Embryonic facial prominence (tissue), 1 donor: ENCODE measurements at regions not wholly inside any gene's neighbourhood (a gene's known extent, or its start where the extent isn't known, plus 50 kb on each side); places are given as distances from the start of the nearest gene placed in this dataset.
"Not testable (repeated sequence)": the region's sequence is repeated elsewhere in the genome, so short reads cannot be mapped to it uniquely, and the experiment has no call there.

ENCODE experiments used
- DNase-seq: peaks from one replicate; pipeline ENCODE4 v3.0.0-alpha.2; 2016; ENCODE audit errors: extremely low spot score

DNA sequence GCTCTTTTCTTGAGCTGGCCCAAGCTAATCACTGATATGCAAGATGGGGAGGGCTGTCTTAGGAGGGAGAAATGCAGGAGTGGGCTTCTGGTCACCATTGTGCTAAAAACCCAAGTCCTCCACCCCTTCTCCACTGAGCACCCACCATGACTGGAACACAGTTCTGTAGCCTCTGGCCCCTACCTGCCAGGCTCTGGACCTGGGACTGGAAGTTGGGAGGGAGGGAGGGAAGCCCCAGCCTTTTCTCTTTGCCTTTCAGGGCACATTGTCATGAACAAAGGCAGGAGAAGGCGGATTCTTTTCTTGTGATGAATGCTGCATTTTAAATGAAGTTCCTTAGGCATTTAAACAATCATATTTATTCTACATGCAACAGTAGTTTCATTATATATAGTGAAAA is 559.1 kb upstream of the TRPC7 start:
- DNase-seq = no peak

DNA sequence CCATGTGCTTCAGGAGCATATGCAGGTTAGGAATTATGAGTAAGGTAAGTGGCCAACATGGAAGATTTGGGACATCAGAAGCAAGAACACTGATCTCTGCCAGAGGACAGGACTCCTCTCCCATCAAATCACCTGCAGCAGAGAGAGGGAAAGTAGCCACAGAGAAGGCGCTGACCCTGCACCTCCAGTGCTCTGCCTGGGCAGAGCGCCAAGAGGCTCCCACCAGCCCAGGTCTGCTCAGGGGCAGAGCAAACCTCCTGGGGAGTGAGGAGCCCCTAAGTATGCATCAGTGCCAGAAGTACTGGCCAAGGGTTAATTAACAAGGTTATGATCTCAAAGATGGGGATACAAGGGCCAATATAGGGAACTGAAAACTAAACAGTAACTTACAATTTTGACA is 545.3 kb upstream of the TRPC7 start:
- DNase-seq = no peak

DNA sequence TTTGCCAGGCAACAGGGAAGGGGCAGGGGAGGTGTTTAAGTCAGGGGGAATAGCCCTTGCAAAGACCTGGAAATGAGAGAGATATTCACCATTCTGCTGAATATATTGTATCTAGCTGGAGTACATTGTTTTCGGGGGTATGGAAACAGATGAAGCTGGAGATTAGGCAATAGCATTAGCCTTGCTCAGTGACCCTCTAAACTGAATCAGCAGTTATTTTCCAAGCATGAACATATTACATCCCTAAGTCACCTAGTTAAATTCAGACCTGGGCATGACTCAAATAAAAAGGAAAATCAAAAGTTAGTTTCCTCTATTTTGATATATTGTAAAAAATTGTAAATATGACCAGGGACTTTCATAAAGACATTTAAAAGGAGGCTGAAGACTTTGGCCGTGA is 544.6 kb upstream of the TRPC7 start:
- DNase-seq = no peak

DNA sequence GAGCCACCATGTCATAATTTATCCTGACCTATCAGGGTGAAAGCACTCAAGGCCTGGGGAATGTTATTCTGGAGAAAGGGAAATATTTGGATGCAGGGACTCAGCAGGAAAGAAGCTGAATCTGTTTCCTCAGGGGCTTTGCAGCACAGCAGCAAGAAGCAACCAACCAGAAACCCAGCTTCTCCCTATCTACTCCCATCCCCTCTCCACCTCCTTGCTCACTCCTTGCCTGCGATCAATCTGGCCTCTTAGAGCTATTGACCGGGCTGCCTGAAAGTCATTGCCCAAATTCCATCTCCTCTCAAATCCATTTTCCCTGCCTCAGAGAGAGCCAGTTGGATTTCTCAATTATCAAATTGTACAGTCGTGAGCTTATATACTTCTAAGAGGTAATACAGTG is 542.0 kb upstream of the TRPC7 start:
- no peak for DNase-seq

DNA sequence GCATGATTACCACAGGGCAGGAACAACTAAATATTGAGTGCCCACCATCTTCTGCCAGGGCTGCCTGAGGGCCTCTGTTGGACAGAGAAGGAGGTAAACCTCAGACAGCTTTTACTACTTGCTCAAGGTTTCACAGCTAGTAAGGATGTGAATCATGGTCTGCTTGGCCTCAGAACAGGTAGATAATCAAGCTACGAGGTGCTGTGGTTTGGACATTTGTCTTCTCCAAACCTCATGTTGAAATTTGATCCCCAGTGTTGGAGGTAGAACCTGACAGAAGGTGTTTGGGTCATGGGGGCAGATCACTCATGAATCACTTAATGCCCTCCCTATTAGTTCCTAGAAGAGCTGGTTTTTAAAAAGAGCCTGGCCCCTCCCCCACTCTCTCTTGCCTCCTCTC is 541.2 kb upstream of the TRPC7 start:
- DNase-seq = no peak

DNA sequence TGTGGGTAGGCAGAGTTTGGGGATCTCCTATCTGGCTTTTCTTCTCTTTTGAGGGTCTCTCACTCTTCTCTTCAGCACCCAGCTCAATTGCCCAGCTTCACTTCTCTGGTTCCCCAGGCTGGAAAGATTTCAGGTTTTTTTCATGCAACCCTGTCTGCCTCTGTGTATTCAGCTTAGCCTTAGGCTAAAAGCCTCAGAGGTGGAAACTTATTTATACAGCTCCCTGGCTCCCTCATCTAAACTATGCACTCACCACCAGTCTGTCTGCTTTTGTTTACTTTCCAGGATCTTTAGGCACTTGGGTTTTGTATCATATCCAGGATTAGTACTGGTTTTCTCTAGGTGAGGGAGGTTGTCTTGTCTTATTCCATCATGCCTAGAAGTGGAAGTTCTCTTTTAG is 540.2 kb upstream of the TRPC7 start:
- DNase-seq = no peak

DNA sequence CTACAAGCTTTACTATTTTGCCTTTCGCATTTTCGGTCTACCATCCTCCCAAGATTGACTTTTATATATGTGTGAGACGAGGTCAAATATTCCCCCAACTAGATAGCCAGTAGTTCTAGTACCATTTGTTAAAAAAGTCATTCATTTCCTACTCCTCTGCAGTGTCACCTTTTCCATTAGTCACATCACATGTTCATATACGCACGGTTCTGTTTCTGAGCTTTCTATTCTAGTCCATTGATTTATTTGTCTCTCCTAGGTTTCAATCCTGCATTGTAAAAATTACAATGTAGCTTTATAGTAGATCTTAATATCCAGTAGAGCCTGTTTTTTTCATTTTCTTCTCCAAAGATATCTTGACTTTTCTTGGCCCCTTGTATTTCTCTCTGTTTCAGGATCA is 528.7 kb upstream of the TRPC7 start:
- DNase-seq = no peak

DNA sequence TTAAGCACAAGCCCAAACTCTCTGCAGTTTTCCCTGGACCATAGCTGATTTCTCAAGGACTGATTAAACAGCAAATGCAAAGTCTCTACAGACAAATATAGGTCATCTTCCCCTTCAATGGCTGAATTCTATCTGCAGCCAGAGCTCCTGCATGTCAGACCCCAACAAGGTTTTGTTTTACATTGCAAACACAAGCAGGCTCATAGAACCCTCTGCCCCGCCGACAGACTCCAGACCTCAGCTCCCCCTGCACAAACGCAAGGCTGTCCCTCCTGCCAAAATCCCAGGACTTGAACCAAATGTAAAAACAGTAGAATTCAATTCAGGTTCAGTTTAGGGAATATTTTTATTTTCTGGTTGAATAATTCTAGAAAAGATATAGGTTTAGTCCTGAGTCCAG is 526.7 kb upstream of the TRPC7 start:
- DNase-seq = no peak

DNA sequence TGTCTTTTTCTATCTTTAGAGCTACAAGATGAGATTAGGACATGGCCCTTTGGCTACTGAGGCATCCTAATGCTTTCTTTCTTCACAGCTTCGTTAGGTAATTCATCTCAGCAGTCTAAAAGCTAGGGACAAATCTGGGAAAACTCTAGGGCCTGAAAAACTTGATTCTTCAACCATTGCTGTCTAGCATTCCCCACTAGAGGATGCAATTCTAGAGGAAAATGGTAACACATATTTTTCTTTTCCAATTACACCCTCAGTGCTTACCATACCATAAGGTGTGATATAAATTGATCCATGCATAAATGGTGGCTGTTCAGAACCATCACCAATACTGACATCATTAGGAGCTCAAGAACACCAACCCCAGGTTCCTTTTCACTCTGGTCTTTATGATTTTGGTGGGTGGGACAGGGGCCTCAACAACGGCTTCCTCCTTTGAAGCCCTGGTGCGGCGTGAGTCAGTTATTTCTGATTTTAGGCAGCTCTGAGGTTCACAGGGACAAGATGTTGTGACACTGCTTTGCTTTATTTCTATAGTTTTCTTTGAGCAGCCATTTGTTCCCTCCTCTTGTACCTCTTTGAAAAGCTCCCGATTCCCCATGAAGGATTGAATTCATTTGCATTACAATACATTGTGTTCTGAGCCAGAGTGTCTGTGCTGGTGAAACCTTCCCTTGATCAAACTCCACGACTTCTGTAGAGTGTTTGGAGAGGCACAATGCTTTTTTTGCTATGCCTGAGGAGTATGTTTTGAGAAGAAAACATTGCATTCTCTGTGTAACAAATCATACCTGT is 526.0 kb upstream of the TRPC7 start:
- no peak for DNase-seq

DNA sequence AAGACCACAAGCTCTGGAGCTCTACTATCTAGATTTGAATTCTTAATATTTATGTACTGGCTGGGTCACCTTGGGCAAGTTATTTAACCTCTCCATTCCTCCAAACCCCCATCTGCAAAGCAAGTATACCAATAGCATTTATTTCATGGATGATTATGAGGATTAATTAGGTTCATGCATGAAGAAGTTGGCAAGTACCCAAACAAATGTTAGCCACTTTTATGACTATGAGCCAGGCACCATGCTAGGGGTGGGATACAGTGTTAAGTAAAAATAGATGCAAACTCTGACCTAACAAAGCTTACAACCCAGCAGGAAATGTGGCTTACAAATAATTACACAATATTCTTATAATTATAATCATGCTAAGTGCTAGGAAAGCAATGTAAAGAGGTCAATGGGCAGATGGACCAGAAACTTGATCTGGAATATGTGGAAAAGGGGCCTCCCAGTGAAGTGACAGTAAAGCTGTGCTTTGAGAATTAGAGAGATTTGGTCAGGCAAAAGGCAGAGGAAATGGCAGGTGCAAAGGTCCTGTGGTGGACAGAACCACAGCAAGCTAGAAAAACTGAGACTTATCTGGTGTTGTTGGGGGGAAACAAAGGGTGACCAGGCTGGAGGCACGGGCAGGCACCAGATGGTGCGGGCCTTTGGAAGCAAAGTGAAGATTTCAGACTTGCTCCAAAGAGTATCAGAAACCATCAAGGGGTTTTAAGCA is 525.2 kb upstream of the TRPC7 start:
- DNase-seq = no peak

DNA sequence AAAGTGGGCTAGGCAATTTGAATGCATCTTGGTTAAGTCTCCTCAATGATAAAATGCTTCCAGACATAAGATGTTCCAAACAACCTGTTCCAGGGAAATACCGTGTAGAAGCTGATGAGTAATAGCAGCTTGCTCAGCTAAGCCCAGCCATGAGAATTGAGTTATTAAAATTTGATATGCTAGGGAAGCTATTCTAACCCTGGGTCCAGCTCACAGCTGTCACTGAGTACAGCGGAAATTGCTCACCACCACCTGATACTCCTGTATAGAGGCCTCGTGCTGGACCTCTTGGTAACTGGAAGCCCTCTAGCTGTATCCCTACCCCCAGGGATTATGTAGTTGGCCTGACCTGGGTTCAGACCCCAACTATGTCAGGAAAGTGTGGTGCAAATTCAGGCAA is 521.3 kb upstream of the TRPC7 start:
- no peak for DNase-seq

DNA sequence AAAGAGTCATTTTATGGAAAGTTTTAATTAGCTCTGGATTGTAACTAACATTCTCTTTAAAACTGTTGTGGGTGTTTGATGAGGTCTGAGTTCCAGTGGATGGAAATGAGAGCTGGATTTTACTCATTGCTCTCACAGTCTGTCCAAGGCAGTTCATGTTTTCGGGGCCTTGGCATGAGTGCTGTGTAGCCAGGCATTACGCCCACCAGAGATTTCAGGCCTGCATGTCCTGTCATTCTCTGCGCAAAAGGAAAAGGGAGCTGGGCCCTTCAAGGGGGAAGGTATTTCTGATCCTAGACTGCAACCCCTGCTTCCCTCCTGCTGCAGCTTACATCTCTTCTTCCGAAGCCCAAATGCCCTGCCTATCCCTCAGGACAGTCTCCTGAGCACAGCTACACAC is 499.6 kb upstream of the TRPC7 start:
- DNase-seq = no peak

DNA sequence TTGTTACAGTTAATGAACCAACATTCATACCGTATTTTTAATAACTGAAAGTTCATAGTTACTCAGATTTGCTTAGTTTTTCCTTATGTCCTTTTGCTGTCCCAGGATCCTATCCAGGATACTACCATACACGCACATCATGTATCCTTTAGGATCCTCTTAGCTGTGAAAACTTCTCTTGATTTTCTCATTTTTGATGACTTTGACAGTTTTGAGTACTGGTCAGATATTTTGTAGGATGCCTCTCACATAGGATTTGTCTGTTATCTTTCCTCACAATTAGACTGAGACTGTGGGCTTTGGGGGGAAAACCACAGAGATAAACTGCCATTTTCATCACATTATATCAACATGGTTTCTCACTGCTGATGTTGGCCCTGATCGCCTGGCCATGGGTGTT is 491.3 kb upstream of the TRPC7 start:
- DNase-seq = no peak

DNA sequence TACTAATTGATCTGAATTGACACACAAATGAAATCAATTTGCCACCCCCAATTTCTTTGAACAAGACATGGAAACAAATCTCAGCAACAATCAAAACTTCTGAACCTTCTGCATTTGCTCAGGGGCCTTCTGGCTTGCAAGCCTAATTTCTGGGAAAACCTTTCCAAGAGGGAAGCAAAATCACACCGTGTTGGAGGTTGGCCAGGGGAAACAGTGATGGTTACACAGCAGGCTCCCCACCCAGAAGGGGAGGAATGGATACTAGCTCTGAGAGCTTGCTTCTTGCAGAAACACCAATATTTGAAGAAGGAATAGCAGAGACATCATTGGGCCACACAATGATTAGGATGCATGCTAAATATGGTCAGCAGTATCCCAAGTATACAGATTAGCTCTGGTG is 488.6 kb upstream of the TRPC7 start:
- no peak for DNase-seq

DNA sequence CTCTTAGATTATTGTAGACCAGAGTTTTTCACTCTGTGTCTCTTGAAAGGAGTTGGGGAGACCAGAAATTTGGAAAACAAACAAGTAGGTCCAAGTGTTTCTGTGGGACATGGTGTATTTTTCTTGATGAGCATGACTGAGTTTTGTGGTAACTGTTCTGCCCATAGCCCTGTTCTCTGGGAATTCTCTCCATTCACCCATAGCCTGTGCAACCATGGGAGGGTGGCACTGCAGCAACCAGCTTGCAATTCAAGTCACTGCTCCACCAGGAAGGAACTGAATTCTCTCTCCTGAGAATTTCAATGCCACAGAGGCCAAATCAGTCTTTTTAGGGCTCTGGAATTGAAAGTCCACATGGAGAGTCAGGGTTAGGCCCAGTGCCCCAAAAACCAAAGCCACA is 475.3 kb upstream of the TRPC7 start:
- no peak for DNase-seq

DNA sequence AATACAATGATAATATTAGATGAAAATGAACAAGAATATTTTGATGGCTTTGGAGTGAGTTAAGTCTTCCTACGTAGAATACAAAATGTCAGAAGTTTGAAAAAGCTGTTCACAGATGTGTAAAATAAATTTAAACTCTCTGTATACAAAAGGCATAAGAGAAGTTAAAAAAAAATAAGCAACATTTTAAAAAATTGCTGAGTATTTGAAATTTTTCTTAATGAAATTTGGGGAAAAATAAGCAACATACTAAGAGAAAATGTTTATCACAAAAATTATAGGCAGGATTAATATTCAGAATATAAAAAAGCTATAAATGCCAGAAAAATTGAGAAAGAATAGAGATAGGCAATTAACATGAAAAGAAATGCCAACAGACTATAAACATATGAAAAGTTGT is 470.7 kb upstream of the TRPC7 start:
- DNase-seq = no peak

DNA sequence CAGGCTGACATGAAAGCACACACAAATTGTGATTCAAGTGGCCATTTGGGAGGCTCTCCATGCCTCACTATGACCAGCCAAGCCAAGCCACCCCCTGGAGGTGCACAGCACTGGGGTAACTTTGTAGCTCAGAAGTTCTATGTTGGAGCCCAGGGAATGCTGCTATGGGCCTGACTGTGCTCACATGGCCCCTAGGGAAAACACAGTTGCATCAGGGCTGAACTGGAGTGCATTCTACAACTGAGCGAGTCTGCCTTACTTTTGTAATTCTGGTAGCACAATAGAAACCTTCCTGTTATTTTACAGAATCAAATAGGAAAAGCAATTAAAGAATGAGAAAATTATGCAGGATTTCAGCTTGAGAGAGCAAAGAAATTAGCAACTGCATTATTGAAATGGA is 455.5 kb upstream of the TRPC7 start:
- no peak for DNase-seq

DNA sequence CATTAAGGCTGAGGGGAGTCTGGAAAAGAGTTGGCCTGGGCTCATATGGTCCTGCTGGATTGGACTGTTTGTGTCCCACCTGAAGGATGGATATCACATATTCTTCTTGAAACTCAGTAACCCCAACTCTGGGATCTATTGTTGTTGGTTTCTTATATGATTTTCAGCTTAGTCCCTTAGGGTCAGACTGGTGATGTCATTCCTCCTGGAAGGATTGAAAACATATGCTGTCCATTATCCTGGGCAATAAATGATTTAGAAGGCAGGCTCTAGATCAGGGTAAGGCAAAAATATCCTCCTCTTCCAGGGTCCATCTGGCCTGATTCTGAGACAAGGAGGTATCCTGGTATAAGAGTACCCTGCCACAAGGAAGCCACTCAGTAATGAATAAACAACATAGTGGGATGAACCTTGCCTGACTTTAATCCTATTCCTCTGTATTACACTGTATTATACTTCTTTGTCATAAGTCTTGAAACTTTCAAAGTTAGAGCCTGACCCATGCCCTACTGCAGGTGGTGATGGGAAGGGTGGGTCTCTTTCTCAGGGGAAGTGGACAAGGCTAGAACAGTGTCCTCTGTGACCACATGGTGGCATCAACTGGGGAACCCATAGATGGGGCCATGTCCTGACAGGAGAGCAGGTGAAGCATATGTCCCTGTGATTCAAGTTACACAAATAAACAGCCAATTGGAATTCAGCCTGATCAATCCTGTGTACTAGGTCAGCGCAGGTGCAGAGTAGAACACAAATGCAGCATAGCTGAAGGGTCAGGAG is 454.4 kb upstream of the TRPC7 start:
- DNase-seq = no peak

DNA sequence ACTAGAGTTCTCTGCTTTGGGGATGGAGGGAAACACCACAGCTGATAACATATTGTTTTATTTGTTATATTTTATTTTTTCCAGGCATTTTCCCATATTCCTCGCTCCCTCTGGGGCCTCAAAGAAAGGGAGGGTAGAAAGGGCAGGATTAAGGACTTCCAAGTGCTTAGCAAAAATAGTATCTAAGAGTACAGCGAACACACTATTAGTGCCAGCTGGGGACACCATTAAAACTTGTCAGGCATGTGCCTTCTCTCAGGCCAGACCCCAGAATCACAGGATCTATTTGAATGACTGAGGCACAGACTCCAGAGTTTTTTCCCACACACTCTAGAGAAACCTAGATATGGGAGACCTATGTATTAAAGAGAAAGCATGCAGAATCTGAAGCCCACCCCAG is 451.0 kb upstream of the TRPC7 start:
- DNase-seq = no peak

DNA sequence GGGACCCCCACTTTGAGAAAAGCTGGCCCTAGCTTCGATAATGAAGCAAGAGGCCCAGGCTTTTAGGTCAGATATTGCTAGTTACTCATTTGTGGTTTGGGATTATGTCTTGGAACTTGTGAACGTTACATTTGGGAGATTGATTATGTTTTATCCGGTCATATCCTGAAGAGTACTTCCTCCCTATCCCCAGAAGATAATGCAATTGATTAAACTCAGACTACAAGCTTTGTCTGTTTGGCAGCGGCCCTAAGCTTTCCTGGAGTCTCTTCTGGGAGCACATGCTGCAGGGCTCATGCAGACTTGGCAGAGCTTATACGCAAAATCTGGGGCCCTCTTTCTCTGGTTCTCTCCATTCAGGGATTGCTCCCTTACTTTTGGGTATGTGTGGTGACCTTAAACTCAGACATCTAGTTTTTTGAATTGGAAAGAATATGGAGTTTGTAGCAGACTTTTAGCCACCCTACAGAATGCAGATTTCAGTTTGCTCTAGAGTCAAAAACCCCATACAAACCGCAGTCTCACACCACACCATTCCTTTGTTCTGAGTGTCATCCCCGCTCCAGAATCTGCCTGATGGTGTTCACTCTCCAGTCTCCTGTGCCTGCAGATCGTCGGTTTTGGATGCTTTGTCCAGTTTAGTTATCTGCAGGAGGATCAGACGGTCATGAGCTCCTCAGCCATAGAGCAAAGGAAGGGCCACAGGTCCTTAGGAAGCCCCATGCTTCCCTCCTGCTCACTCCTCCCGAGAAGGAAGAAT is 449.5 kb upstream of the TRPC7 start:
- DNase-seq = no peak

DNA sequence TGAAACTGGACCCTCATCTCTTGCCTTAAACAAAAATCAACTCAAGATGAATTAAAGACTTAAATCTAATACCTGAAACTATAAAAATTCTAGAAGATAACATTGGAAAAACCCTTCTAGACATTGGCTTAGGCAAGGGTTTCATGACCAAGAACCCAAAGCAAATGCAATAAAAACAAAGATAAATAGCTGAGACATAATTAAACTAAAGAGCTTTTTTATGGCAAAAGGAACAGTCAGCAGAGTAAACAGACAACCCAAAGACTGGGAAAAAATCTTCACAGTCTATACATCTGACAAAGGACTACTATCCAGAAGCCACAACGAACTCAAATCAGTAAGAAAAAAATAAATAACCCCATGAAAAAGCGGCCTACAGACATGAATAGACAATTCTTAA is 446.9 kb upstream of the TRPC7 start:
- not testable (repeated sequence) for DNase-seq

DNA sequence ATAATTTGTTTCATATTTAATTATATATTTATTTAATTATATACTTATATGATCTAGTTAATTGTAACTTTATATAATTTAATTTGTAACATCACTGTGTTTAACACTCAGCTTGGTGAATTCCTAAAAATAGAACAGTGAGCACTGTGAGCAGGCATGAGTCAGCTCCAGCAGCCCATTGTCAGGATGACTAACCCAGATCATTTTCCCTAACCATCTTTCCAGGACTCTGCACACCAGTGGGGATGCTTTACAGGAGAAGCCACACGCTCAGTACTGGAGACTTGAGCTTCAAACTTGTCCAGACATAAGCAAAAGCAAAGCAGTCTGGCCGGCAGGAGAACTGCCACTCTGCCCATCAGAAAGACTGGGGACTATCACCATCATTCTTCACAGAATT is 446.2 kb upstream of the TRPC7 start:
- no peak for DNase-seq
